ENCODE measurements at regions not wholly inside any gene's neighbourhood (a gene's known extent, or its start where the extent isn't known, plus 50 kb on each side); places are given as distances from the start of the nearest gene placed in this dataset.

- TF ChIP-seq ZNF426 (tag by site-specific recombination; IDR thresholded peaks at IDR 0.05) (no peak), HIC1 (tag by site-specific recombination; IDR thresholded peaks at IDR 0.05) (peak; percentile 42; the same call in 1 of the 2 replicates), RBAK (tag by site-specific recombination; IDR thresholded peaks at IDR 0.05) (no peak), OSR2 (tag by site-specific recombination; IDR thresholded peaks at IDR 0.05) (peak; percentile 58), ZSCAN30 (tag by site-specific recombination; IDR thresholded peaks at IDR 0.05) (peak; percentile 79), ZNF174 (tag by site-specific recombination; IDR thresholded peaks at IDR 0.05) (no peak), ZFP3 (tag by site-specific recombination; IDR thresholded peaks at IDR 0.05; ENCODE audit: low read depth) (no peak), ZNF221 (tag by site-specific recombination; IDR thresholded peaks at IDR 0.05; ENCODE audit: borderline replicate concordance) (no peak), ZNF19 (tag by site-specific recombination; IDR thresholded peaks at IDR 0.05; ENCODE audit: low read depth) (no peak), ZNF645 (tag by site-specific recombination; IDR thresholded peaks at IDR 0.05) (no peak), ZNF48 (tag by site-specific recombination; IDR thresholded peaks at IDR 0.05) (no peak), ZBTB17 (tag by site-specific recombination; IDR thresholded peaks at IDR 0.05) (no peak), ZNF302 (tag by site-specific recombination; IDR thresholded peaks at IDR 0.05; ENCODE audit: low read depth) (no peak), ZSCAN18 (tag by site-specific recombination; IDR thresholded peaks at IDR 0.05) (no peak), PRDM1 (tag by site-specific recombination; IDR thresholded peaks at IDR 0.05) (0 out of 2 replicates have a peak, but pooled peaks have one; percentile 12), ELK4 (IDR thresholded peaks at IDR 0.05; ENCODE audit: borderline replicate concordance, low read depth, low read length) (no peak), ZNF660 (tag by site-specific recombination; IDR thresholded peaks at IDR 0.05) (peak; percentile 47; the same call in 1 of the 2 replicates), ZNF324 (tag by site-specific recombination; IDR thresholded peaks at IDR 0.05) (no peak), ZNF133 (tag by site-specific recombination; IDR thresholded peaks at IDR 0.05) (no peak), ZNF792 (tag by site-specific recombination; IDR thresholded peaks at IDR 0.05) (no peak), ZNF626 (tag by site-specific recombination; IDR thresholded peaks at IDR 0.05) (no peak), ZNF585B (tag by site-specific recombination; IDR thresholded peaks at IDR 0.05) (no peak), BCL11B (tag by site-specific recombination; IDR thresholded peaks at IDR 0.05; ENCODE audit: low read depth) (no peak), ZNF548 (tag by site-specific recombination; IDR thresholded peaks at IDR 0.05) (no peak), IKZF3 (tag by site-specific recombination; IDR thresholded peaks at IDR 0.05) (peak; percentile 33; the same call in 1 of the 2 replicates), ZNF433 (tag by site-specific recombination; IDR thresholded peaks at IDR 0.05; ENCODE audit: low read depth) (no peak)
Measured at GRCh38 chr15:29925227-29926082, 103.2 kb upstream of the TJP1 start (continued).

All from HEK293 (cell line).